GM15510 (cell line): ENCODE measurements at regions not wholly inside any gene's neighbourhood (a gene's known extent, or its start where the extent isn't known, plus 50 kb on each side); places are given as distances from the start of the nearest gene placed in this dataset.

Experiments used
- POLR2A ChIP-seq: IDR thresholded peaks from 3 replicates; pipeline ENCODE4 v1.6.1; 2011; ENCODE audit warnings: borderline replicate concordance; ENCODE audit not compliant: insufficient read length; ENCODE audit errors: extremely low read depth

DNA sequence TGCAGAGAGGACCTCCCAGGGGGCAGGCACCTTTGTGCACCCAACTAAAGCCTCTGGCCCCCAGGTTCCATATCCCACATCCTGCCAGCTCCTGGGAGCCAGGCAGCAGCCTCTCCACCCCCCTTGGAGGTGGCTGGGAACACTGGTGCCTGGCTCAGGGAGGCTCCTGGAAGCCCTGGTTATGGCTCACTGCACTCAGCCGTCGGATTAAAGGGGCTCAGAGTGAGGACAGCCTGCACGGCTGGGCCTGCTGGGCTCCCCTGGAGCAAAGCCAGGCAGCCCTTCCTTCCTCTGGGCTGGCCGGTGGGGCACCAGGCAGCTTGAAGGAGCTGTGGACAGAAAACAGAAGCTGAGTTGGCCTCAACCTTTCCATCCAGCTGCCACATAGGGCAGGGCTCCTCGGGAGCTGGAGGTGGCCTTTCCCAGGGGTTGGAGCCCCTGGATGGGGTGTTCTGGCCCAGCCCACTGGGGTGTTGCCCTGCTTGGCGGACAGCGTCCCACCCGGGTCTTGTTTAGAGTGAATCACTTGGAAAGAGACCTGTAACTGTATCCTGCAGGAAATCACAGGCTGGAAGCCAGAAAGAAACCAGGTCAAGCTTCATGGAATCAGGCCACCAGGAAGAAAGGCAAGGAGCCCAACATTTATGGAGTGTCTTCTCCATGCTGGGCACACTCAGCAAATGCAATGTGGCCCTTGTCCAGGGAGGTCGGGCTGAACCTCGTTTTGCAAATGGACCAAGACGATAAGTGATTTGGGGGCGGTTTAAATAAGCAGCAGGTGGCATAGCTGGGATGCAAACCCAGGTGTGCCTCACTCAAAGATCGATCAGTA is 253.3 kb downstream of the SOX9 start:
- no peak for TF ChIP-seq POLR2A

DNA sequence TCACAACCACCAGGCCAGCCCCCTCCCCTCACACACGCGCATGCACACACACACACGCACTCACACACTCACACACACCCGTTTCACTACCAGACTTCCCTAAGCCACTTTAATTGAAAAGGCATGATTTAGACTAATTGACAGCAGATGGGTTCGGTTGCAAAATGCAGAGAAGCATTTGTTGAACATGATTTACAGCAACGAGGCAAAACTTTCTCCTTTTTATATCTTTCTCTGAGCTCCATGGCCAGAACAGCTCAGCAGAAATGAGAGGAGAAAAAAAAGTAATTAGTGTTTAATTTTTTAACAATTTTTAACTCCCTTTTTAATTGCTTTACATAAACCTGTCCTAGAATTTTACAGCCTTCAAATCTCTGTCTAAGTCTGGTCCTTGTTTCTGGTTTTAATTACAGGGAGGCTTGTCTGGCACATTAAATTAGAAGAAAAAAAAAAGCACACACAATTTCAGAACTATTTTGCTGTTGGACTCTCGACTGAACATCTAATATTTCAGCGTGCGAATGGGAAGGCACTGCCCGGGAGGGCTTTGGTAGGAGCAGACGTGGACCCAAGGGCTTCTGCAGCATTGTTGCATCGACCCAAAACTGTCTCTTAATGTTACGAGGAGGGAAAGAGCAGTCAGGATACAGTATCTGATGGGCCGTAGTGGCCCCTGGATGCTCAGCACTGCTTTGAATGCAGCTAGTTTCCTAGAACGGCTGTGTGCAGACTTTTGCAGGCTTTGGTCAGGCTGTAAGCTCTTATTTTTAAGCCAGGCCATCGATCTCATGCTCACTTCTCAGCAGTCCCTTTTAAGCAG is 255.9 kb downstream of the SOX9 start:
- no peak for TF ChIP-seq POLR2A

DNA sequence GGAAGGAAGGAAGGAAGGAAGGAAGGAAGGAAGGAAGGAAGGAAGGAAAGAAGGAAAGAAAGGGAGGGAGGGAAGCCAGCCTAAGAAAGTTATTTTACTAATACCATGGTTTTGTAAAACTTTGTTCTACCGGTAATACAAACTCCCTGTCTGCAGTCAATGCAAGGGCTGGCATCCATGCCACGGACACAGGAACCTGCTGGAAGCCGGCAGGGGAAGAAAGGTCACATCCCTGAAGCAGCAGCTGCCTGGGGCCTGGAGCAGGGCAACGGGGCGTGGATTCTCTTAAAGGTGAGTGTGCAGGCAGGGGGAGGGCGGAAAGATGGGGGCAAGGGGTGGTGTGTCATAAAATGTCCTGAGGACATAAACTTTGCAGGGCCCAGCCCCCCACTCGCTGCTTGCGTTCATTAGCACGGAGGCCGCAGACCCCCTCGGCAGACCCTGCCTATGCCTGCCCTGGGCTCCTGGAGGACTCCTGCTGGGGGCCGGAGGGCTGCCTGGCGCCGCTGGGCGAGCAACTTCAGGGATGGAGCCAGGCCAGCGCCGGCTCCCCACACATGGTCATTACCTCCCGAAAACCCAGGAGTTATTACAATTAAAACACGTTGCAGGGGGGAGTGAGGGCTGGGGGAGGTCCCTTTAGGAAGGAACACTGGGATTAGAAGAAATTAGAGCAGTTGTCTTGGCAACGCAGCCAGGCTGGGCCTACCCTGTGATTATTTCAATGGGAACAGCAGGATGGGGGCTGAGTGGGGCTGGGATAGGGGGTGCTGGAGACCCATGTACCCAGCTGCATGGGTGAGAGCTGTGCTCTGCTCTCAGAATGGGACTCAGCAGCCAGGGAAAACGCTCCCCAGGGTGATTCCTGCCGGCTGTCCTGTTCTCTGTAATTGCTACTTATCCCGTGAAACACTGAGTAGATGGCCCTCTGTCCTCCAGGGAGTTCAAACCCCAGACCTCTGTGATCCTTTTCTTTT is 257.9 kb downstream of the SOX9 start:
- no peak for TF ChIP-seq POLR2A

DNA sequence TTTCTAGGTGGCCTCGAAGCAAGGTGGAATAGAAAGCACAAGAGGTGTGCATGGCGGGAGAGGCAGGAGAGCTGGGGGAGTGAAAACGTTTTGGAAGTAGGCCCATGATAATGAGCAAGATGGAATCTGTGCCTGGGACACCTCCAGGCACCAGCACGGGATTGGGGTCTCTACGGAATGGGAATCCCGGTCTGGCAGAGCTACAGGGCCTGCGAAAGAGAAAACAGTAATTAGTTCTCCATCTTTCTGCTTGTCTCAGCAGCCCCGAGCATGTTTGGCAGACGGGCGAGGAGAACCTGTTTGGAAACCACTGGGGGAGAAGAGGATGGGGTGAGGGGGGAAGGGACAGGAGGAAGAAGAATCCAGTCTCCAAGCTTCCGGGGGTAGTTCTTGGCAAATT is 258.7 kb downstream of the SOX9 start:
- TF ChIP-seq POLR2A: no peak

DNA sequence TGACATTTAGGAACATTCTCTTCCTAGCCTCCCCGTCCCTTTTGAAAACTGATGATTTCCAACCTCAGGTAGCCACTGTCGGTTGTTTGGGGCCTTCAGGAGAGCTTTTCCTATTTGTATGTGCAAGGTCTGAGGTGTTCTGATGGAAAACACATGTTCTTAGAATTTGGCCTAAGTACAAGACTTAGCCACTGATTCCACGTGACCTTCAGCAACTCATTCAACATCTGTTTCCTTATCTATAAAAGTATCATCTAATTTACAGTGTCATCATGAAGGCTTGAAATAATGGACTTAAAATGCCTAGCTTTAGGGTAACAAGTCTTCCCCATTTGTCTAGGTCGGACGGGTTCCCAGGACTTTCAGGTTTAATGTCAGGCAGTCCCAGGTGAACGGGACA is 259.3 kb downstream of the SOX9 start:
- no peak for TF ChIP-seq POLR2A

DNA sequence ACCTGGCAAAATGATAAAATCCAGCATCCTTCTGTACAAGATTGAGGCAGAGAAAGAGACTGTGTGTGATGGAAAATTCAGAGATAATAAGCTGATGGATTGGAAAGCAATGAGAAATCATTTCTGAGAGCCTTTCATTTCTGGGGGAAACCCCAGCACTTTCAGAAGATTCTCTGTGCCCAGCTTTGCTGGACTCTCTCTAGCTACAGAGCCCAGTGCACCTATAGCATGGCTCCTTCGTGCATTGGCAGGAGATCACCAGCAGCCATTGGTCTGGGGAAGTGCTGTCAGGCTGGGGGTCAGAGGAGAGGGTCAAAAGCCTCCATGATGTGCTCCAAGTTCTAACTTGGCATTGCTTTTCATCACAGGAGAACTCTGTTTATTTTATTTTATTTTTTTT is 259.9 kb downstream of the SOX9 start:
- TF ChIP-seq POLR2A: no peak

DNA sequence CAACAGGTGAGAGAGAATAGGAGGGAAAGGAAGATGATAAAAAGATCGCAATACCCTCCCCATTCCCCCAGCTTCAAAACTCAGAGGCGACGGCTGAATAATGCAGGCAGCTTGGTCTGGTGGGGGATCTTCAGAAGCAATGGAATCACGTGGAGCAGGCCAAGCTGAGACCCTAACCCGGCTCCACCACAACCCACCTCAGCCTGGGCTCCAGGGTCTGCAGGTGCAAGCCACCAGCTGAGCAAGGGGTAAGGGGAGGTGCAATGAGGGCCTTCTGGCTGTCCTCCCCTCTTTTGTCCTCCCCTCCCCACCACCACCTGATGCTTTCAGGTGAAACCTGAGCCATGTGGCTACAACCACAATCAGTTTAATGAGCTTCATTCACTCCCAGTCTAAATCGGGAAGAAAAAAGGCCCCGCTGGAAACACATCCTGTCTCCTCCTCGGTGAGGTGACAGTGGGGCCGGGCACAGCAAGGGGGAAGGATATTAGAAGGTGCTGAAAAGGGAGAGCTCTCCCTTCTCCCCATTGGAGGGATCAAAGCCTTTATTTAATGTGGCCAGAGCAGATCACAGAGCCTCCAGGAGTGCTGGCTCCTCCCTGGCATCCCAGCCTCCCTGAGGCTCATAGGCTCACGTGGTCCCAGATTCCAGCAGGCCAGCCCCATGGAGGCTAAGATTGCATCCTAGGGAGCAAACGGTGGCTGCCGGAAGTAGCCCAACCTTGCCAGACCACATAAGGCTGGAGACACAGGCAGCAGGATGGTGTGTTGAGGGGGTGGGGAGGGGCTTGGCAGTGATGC is 261.0 kb downstream of the SOX9 start:
- no peak for TF ChIP-seq POLR2A

DNA sequence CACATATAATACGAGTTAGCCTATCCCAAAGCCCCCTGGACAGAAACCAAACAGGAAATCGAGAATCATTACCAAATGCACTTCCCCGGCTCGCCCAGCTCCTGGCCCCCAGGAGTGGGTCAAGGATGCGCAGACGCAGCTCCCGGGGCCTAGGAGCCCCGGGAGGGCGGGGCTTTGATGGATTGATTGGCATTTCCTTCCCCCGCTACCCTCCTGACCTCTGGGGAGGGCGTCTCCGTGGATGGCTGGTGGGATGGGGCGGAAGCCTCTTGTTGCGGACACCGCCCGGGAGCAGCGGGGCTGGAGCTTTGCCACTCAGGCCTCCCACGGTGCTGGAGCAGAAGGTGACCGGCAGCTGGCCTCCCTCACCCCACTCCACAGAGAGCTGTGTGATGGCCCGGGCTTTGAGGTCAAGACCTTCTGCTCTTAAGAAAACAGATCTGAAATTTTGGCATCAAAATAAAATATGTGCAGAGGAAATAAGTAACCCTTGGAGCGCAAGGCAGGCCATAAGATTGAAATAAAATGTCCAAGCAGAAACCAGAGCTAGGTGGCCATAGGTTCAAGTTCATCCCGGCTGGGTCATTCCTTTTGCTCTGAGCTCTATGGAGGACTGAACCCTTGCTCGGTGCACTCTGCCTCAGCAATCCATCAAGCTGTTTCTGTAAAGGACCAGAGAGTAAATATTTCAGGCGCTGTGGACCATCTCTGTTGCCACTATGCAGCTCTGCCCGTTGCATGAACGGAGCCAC is 262.3 kb downstream of the SOX9 start:
- TF ChIP-seq POLR2A: no peak

DNA sequence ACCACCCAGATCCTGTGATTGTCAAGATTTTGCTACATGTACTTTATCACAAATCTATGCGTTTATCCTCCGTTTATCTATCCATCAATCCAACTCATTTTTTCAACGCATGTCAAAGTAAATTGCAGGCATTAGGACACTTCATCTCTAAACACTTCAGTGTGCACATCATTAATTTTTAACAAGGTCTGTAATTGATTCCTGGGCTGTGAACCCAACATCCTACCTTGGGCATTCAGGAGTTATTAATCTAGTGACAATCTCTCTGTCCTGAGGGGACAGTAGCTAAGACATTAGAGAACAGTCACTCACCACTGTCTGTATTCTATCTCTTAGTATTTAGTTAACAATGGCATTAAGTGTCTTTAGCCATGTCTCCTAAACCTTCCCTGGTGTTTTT is 264.7 kb downstream of the SOX9 start:
- TF ChIP-seq POLR2A: no peak

DNA sequence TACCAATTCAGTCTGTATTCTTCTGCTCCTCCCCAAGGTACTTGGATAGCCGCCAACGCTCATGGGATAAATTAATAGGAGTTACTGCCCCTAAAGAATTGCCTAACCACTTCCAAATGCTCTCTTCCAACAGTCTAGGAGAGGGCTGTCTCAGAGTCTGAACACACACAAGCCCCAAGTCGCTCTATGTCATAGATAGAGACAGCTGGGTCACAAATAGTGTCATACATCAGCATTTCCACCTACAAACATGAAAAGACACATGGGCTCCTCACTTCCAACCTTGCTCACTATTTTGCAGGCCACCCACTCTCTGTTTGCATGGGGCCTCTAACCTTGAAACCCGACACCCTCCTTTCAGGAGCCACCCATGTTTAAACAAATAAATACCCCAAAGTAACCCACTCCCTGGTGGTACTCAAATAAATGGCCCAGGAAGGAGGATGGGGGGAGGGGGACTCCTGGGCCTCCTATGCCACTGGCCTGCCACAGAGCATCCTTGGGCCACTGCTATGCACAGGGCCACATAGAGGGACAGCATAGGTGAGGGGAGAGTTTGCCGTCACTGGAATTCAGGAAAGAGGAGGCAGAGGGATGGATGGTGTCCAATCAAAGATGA is 265.9 kb downstream of the SOX9 start:
- TF ChIP-seq POLR2A: no peak

DNA sequence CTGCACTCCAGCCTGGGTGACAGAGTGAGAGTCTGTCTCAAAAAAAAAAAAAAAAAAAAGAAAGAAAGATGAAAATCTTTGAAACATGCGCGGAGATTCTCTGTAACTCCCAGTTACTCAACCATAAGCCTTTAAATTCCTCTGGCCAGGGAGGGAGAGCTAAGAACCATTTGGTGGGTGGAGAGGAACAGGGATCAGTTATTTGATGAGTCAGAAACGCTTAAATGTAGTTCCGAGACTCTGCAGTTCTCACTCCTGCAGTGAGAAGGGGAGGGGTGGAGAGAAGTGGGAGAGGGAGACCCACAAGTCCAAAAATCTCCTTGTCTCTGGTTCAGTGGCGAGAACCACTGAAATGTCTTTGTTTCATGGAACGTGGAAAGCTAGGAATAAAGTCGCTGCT is 266.7 kb downstream of the SOX9 start:
- no peak for TF ChIP-seq POLR2A

DNA sequence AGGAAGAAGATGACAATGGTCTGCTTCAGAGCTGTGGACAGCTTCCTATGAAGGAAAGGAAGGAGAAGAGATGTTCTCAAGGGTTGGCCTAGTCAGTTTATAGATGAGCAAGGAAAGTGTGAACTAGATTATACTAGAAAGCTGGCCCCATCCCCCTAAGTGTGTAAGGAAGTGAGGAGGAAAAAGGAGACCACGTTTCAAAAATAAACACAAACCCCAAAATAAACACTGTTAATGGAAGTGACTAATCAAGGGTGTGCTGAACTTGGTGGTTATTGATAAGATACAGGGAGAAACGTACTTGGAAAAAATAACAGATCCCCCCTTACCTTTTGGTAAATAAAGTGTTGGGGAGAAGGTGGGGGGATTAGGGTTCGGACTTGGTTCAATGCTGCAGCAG is 267.1 kb downstream of the SOX9 start:
- no peak for TF ChIP-seq POLR2A

DNA sequence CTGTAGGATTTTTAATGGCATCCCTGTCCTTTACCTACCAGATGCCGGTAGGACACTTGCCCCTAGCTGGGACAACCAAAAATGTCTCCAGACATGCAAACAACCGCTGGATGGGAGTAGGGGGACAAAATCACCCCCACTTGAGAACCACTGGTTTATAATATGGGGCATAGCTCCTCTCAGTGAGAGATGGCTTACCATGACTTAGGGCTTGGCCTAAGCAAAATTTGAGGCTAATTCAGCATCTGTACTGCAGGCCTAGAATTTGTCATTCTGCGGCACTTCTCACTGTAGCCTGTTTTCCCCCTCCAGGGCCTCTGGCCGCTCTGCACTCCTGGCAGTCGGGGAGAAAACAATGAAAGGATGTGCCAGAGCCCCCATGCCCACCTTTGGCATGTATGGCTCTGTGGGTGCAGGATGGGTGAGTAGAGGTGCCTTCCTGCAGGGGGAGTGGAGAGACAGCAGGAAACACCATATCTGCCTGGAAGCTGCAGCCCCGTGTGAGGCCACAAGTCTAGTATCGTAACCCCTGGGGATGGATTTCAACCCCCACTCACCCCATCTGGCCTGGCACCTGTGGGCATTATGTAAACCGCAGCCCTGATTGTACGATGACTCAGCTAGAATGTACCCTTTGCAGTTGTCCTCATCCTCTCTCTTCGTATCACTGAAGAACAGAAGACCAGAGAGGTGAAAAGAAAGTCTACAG is 268.1 kb downstream of the SOX9 start:
- TF ChIP-seq POLR2A: no peak
